ENCODE measurements at regions not wholly inside any gene's neighbourhood (a gene's known extent, or its start where the extent isn't known, plus 50 kb on each side); places are given as distances from the start of the nearest gene placed in this dataset.

- TF ChIP-seq CTCF (conservative IDR thresholded peaks at IDR 0.05; ENCODE audit: low read depth, low read length) (no peak), EZH2 (IDR thresholded peaks at IDR 0.05; ENCODE audit: borderline replicate concordance, low read depth, low read length, poor library complexity, severe bottlenecking) (no peak)
Observed at GRCh38 chr2:143885461-143885860, 634.5 kb downstream of the ZEB2 start.
